ENCODE measurements at regions not wholly inside any gene's neighbourhood (a gene's known extent, or its start where the extent isn't known, plus 50 kb on each side); places are given as distances from the start of the nearest gene placed in this dataset.

DNA sequence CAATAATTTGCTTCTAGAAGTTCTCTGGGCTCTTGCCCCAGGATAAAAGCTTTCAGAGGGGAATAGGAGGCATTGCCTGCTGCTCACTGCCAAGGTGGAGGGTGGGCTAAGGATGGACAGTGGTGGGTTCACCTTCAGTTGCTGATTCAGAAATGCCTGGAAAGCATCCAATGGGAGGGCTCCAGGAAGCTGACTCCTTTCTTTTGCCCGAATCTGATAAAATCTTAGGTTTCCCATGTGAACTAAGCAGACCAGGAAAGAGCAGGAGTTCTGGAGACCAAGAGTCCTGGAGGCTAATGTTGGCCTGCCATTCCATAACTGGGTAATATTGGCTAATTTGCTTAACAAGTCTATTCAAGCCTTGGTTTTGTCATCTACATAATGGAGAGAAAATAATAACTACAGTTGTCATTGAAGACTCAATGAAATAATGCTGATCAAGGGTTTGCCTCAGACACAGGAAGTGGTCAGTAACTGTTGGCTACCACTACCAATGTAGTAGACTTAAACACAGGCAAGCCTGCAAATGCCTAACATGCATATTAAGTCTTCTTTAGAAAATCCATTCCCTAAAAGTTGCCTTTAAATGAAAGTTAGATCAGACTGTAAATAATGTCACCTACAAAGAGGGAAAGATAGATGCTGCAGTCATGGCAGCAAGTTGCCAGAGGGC, 528.4 kb upstream of the NBEA start:
- no peak overlapping the region for H3K27ac ChIP-seq
- H3K4me3 ChIP-seq: no peak overlapping the region

DNA sequence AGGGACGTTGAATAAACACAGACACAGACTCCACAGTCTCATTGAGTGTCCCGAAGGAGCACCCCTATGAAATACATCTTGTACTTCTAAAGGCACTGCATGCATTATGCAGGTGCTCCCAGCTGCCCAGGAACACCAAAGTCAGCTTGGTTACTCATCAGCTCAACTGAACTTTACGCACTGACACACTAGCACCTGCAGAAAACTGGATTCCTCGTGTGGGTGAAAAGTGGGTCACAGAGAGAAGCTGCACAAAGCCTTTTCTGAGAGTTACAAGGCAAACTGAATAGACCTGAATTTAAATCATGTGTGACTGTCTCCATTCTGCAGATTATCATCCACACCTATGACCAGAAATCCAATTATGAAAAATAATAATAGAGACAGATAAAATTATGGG, 527.5 kb upstream of the NBEA start:
- Histone ChIP-seq H3K4me3 (no peak overlapping the region), H3K27ac (no peak overlapping the region)

DNA sequence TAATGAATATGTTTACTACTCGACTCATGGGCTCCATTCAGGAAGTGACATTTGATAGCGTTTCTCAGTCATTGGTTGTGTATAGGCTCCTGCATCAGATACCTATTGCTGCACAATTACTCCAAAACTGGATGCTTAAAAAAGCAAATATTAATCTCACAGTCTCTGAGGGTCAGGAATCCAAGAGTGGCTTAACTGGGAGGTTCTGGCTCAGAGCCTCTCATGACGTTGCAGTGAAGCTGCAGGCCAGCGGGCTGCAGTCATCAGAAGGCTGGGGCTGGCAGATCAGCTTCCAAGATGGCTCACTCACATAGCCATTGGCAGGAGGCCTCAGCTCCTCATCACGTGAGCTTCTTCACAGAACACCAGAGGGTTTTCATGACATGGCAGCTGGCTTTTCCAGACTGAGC, 525.1 kb upstream of the NBEA start:
- Histone ChIP-seq H3K27ac (no peak overlapping the region), H3K4me3 (no peak overlapping the region)

- no peak overlapping the region for H3K27ac ChIP-seq
- no peak overlapping the region for H3K4me3 ChIP-seq
These were observed 524.2 kb upstream of the NBEA start for GRCh38 chr13:34417896-34418295.

DNA sequence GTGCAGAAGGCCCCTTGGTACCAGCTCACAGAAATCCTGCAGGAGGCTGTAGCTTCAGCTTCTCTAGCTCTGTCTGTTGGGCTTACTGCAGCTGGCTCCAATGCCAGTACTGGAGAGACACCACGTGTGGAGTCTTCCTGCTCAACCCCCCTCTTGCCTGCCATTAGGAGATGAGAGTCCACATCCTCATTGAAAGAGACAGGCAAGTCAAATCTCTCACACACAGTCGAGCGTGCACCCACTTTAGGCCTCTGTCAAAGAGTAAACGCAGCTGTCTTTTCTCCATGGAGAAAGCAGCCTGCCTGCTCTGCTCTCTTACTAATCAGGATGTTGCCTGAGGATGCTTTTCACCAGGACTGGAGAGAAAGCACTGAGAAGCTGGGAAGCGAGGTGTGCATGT, 523.0 kb upstream of the NBEA start:
- Histone ChIP-seq H3K27ac (no peak overlapping the region), H3K4me3 (no peak overlapping the region)

DNA sequence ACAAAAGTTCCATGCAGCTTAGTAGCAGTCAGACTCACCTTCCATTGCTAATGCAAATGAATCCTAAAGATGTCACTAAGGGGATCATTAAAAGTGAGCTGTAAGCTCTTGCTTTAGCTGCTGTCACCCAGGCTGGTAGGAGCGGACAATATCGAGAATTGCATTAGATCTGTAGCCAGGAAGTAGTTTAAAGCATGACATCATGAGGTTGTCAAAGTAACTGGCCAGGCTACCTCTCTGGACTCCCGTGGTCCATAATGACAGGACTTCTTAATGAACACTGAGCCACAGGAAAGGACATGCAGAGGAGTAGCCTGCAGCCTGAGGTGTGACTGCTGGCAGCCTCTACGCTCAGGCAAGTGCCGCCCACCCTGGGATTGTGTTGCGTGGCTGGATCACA, 522.3 kb upstream of the NBEA start:
- Histone ChIP-seq H3K27ac (no peak overlapping the region), H3K4me3 (no peak overlapping the region)

DNA sequence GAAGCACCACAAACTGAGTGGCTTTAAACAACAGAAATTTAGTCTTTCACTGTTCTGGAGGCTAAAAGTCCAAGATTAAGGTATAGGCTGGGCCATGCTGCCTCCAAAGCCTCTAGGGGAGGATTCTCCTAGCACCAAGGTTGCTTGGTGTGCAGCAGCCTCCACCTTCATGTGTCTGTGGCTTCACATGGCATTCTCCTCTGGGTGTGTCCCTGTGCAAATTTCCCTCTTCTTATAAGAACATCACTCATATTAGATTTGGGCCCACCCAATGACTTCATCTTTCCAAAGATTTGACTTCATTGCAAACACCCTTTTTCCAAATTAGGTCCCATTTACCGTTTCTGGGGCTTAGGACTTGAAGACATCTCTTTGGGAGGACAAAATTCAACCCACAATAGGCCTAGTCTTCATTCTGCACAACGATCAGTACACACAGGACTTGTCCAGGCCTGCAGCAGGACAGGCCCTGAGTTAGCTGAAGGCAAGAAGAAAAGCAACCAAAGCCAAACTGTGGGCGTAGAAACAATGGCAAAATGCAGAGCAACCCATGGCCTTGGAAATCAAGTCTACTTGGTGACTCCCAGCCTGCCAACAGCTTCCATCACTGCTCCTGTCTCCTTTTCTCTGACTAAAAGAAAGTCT, 521.2 kb upstream of the NBEA start:
- Histone ChIP-seq H3K27ac (peak overlapping the region in 1 of 21 experiments; percentile 54), H3K4me3 (no peak overlapping the region)

GRCh38 chr13:34421347-34421719, 520.7 kb upstream of the NBEA start:
- no peak overlapping the region for H3K4me3 ChIP-seq

GRCh38 chr13:34421858-34422475, 520.1 kb upstream of the NBEA start:
- H3K4me3 ChIP-seq: no peak overlapping the region
- H3K27ac ChIP-seq: peak overlapping the region in 1 of 21 experiments; percentile 54

More at GRCh38 chr13:34421347-34421719, 520.7 kb upstream of the NBEA start:
- H3K27ac ChIP-seq: peak overlapping the region in 1 of 21 experiments; percentile 54

- no peak overlapping the region for H3K27ac ChIP-seq
- no peak overlapping the region for H3K4me3 ChIP-seq
These were observed 519.1 kb upstream of the NBEA start for GRCh38 chr13:34422956-34423355.

GRCh38 chr13:34425327-34425949, 516.6 kb upstream of the NBEA start:
- Histone ChIP-seq H3K27ac (no peak overlapping the region), H3K4me3 (no peak overlapping the region)

GRCh38 chr13:34428911-34429310, 513.2 kb upstream of the NBEA start:
- Histone ChIP-seq H3K27ac (no peak overlapping the region), H3K4me3 (no peak overlapping the region)

DNA sequence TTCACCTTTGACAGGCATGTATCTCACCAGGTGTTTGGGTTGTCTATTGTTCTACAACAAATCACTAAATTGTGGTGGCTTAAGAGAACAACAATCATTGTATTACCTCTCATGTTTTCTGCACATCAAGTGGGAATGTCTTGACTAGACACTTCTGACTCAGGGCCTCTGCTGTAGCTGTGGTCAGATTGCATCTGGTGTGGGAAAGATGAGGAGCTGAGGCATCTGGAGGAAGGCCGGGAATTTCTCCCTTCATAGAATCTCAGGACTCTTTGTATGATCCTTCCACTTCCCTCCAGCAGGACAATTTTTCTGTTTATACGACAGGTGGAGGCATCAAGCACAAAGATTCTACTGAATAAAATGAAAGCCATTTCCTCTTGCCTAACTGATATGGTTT, 511.8 kb upstream of the NBEA start:
- no peak overlapping the region for H3K4me3 ChIP-seq

DNA sequence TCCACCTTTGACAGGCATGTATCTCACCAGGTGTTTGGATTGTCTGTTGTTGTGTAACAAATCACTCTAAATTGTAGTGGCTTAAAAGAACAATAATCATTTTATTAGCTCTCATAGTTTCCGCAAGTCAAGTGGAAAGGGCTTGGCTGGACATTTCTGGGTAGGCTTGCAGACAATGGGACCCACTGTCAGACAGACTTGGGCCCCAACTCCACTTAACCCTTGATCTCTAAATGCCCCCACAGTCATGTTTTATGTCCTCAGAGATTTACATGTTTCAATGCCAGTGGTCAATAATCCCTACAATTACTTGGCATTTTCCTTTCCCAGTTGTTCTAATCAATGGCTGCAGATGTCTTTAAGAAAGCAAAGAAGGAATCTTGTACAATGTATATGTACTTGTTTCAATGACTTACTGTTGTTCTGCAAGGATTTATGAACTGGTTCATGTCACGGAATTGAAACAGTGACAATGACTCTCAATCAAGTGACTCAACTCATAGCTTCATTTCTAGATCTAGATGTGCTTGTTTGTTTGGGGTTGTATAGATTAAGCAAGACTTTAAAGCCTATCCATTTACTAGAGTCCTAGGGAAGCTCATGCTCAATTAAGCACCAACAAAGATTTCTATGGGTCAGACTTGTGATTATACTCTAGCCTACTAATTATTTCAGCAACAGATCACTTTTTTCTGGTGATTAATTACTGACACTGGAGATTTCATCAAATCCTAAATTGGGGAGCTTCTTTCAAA, 510.1 kb upstream of the NBEA start:
- H3K27ac ChIP-seq: no peak overlapping the region
- no peak overlapping the region for H3K4me3 ChIP-seq

More for the DNA sequence above, 511.8 kb upstream of the NBEA start:
- H3K27ac ChIP-seq: peak overlapping the region in 1 of 21 experiments; percentile 31

DNA sequence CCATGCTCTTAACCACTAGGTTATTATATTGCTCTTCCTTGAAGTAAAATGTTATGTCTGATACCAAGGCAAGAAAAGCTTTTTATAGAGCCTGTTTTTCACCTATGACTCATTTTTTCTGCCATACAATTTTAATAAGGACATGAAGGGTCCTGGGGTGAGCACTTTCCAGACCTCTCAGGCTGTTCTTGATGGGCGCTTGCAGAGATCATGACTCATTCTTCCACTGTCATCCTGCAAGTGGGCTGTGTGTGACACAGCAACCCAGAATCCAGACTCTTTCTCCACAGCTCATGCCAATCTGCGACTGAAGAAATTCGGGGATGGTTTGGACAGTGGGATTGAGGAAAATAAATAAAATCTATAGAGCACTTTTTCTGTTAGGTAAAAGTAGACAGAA, 506.7 kb upstream of the NBEA start:
- H3K27ac ChIP-seq: no peak overlapping the region
- no peak overlapping the region for H3K4me3 ChIP-seq

DNA sequence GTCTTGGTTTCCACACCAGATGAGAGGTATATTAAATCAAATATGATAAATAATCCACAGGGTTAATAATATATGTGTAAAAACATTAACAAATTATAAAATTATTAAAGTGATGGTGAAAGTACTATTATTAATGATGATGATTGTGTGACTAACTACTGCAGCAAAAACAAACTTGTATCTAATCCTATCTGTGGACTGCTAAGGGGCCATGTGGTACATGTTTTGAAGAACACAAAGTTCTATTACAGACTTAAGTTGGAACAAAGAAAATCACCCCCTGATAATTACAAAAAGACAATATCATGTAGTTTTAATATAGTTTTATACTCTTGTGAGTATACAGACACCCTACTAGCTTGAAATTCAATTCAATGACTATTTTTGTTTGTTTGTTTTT, 504.2 kb upstream of the NBEA start:
- H3K27ac ChIP-seq: no peak overlapping the region
- no peak overlapping the region for H3K4me3 ChIP-seq

- no peak overlapping the region for H3K27ac ChIP-seq
- no peak overlapping the region for H3K4me3 ChIP-seq
These were observed 489.2 kb upstream of the NBEA start for GRCh38 chr13:34452831-34453230.

DNA sequence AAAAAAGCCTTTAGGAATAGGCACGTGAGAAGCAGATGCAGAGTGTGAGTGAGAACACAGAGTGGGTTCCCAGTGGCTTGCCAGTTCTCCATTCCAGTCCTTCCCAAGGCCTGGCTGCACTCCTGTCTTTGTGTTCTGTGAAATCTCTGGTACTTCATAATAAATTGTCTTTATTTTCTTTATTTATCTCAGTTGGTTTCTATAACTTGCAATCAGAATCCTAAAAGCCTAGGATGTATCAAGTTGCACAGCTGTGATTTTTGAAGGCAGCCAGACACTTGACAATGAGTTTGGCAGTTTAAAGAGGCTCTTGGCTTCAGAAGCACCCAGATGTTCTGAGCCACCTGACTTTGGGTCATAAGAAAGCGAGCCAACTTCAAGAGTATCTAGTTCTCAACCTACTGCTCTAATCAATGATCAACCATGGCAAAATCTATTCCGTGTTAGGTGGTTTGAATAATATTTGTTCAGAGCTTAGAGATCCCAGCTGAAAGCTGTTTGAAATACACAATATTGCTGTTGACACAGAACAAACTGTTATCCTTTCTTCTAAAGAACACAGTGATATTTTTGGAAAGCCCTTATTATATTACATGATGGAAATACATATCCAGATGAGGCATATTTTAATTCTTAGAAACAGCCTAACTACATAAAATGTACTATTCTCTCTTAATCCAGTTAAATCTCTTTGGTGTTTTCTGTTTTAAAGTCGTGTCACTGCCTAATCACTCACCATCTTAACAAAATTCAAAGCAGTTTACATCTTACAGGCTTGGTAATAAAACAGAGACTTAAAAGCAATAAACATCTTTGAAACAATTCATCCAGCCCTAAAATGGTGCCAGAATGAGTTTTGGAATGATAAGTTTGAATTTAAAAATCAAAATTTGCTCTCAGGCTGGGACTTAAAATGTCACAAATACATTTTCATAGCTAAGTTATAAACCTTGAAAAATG, 483.0 kb upstream of the NBEA start:
- Histone ChIP-seq H3K4me3 (no peak overlapping the region), H3K27ac (peak overlapping the region in 1 of 21 experiments; percentile 5)

DNA sequence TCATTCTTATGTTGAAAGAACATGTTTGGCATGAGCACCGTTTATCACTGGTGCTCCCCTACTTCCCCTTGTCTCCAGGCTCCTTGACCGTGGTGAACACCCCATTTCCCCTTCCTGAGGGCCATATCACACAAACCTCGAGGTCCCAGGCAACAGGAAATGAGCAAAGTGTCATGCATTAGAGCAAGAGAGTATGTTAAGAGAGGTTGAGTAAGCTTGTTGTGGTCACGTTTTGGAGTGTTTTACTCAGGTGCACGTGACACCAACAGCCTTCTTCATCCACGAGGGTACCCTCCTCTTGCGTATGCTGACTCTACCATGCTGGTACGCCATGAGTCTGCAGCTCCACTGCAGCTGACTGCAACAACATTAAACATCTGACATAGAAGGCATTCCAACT, 482.2 kb upstream of the NBEA start:
- H3K4me3 ChIP-seq: no peak overlapping the region
- no peak overlapping the region for H3K27ac ChIP-seq

Measured in skin epidermis (tissue), 12 donors.